PC-9 (cell line): ENCODE measurements at regions not wholly inside any gene's neighbourhood (a gene's known extent, or its start where the extent isn't known, plus 50 kb on each side); places are given as distances from the start of the nearest gene placed in this dataset.

ENCODE experiments used
- CTCF ChIP-seq: fragments of 200-600 bp; sonication (generic); conservative IDR thresholded peaks from 2 replicates; pipeline ENCODE4 v1.6.1; 2017; ENCODE audit warnings: mixed run types, antibody characterized with exemption, mild to moderate bottlenecking, moderate library complexity
- EZH2 ChIP-seq: fragments of 200-600 bp; sonication (generic); IDR thresholded peaks from 2 replicates; pipeline ENCODE4 v1.8.0; 2017; ENCODE audit warnings: antibody characterized with exemption, low read depth

GRCh38 chr14:105838107-105838506 is 311.7 kb downstream of the TMEM121 start:
- TF ChIP-seq CTCF, result no peak
- TF ChIP-seq EZH2, result no peak
